WERI-Rb-1 (cell line): ENCODE measurements at regions not wholly inside any gene's neighbourhood (a gene's known extent, or its start where the extent isn't known, plus 50 kb on each side); places are given as distances from the start of the nearest gene placed in this dataset.

ENCODE experiments used
- DNase-seq: peaks from one replicate; pipeline ENCODE4 v3.0.0-alpha.2; 2020
- H3K27ac ChIP-seq: fragments of 250-450 bp; sonication (Bioruptor Pico); 2 replicates; pipeline ENCODE4 v1.5.1; 2020; ENCODE audit warnings: mild to moderate bottlenecking, moderate library complexity
- H3K27me3 ChIP-seq: fragments of 250-450 bp; sonication (Bioruptor Pico); 2 replicates; pipeline ENCODE4 v1.5.1; 2021; ENCODE audit warnings: mild to moderate bottlenecking, low read depth, moderate library complexity; ENCODE audit not compliant: insufficient read depth, severe bottlenecking
- H3K36me3 ChIP-seq: fragments of 250-450 bp; sonication (Bioruptor Pico); 2 replicates; pipeline ENCODE4 v1.5.1; 2020; ENCODE audit warnings: mild to moderate bottlenecking, moderate library complexity
- H3K4me3 ChIP-seq: 2 replicates; pipeline ENCODE4 v1.5.1; 2011; ENCODE audit warnings: low read depth, mild to moderate bottlenecking, control low read depth, low read length
- H3K9me3 ChIP-seq: fragments of 250-450 bp; sonication (Bioruptor Pico); 2 replicates; pipeline ENCODE4 v1.5.1; 2021; ENCODE audit warnings: mild to moderate bottlenecking, moderate library complexity; ENCODE audit not compliant: severe bottlenecking
- CTCF ChIP-seq: IDR thresholded peaks from 2 replicates; pipeline ENCODE4 v1.5.1; 2011; ENCODE audit warnings: low read depth, mild to moderate bottlenecking, control low read depth, inconsistent platforms, low read length

DNA sequence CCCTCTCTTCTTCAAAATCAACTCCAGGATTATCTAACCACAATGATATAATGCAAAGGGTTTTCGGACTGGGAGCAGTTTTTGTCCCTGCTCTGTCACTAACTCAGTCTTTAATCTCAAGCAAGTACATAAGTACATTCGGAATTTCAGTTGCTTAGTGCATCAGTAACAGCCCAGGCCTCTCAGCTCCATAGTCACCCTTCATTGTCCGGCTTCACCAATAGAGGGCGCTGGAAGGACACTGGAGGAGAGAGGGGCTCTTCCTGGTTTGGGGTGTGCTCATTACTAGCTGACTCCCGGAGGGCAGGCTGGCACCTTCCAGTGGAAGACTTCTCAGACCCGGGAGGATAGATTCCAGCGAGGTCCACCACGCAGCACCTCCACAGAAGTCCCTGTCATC is 90.4 kb upstream of the PDGFD start:
- no peaks in the 10 kb centered on the region for H3K27me3 ChIP-seq
- H3K4me3 ChIP-seq: no peak overlapping the region
- TF ChIP-seq CTCF: peak; percentile 87
- H3K9me3 ChIP-seq: no peaks in the 10 kb centered on the region
- H3K36me3 ChIP-seq: no peaks in the 10 kb centered on the region
- peak; percentile 78 for DNase-seq
- H3K27ac ChIP-seq: no peak overlapping the region

DNA sequence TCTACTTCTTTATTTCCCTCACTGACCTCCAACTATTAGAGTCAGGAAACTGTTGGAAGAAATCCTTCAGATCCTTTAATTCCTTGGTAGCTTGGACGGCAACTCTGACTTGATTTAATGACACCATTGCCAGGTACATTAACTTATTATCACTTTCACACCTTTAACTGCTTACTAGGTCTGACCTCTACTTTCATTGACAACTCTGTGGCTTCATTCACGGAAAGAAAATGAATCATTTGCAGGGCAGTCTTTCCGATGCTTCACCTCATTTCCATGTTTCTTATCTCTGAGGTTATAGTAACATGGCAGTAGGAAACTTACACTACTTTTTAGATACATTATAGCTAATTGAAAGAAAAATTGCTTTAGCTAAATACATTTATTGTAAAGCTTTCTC is 82.6 kb upstream of the PDGFD start:
- Histone ChIP-seq H3K27me3 (no peaks in the 10 kb centered on the region), H3K36me3 (no peaks in the 10 kb centered on the region), H3K4me3 (no peak overlapping the region), H3K27ac (no peak overlapping the region), H3K9me3 (no peaks in the 10 kb centered on the region)
- no peak for TF ChIP-seq CTCF
- no peak for DNase-seq

- Histone ChIP-seq H3K27ac (no peak overlapping the region), H3K27me3 (no peaks in the 10 kb centered on the region), H3K4me3 (no peak overlapping the region), H3K9me3 (no peaks in the 10 kb centered on the region), H3K36me3 (no peaks in the 10 kb centered on the region)
- no peak for TF ChIP-seq CTCF
- DNase-seq: no peak
Observed at GRCh38 chr11:104238916-104239315, 75.0 kb upstream of the PDGFD start.

- no peaks in the 10 kb centered on the region for H3K36me3 ChIP-seq
- DNase-seq: no peak
- TF ChIP-seq CTCF: no peak
- H3K27me3 ChIP-seq: no peaks in the 10 kb centered on the region
- no peak overlapping the region for H3K4me3 ChIP-seq
- H3K27ac ChIP-seq: no peak overlapping the region
- no peaks in the 10 kb centered on the region for H3K9me3 ChIP-seq
Observed at GRCh38 chr11:104225047-104225446, 61.1 kb upstream of the PDGFD start.

DNA sequence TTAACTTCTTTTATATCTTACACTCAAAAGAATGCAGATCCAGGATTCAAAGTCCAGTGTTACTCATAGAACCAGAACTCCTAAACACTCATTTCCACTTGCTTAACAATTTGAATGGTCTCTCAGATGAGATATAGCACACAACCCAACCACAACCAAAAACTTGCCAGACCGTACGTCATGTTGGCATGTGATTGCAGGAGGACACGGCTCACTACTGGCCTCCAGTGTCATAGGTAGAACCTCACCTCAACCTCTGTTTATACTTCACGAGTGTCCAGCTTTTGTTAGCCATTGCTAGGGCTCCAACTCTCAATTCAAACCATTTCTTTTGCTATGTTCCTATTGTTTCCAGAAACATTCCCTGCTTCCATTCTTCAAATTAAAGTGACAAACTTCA is 58.5 kb upstream of the PDGFD start:
- Histone ChIP-seq H3K36me3 (no peaks in the 10 kb centered on the region), H3K27me3 (no peaks in the 10 kb centered on the region), H3K4me3 (no peak overlapping the region), H3K9me3 (no peaks in the 10 kb centered on the region), H3K27ac (no peak overlapping the region)
- no peak for DNase-seq
- no peak for TF ChIP-seq CTCF

- no peak overlapping the region for H3K27ac ChIP-seq
Observed at GRCh38 chr11:104221455-104221854, 57.5 kb upstream of the PDGFD start.

More at GRCh38 chr11:104221455-104221854, 57.5 kb upstream of the PDGFD start:
- Histone ChIP-seq H3K4me3 (no peak overlapping the region), H3K36me3 (no peaks in the 10 kb centered on the region), H3K27me3 (no peaks in the 10 kb centered on the region), H3K9me3 (no peaks in the 10 kb centered on the region)
- no peak for TF ChIP-seq CTCF
- DNase-seq: no peak
